Tibial nerve (tissue), 4 donors: ENCODE measurements at regions not wholly inside any gene's neighbourhood (a gene's known extent, or its start where the extent isn't known, plus 50 kb on each side); places are given as distances from the start of the nearest gene placed in this dataset.

Experiments
- CTCF ChIP-seq, 5 experiments: fragments of 200-600 bp in 3 of 5; fragments of 450-650 bp in 2 of 5; sonication (generic) in 3 of 5; IDR thresholded peaks; one replicate each; pipeline ENCODE4 v1.5.1; 2016 to 2019; ENCODE audit warnings: antibody characterized with exemption in 5 of 5, mild to moderate bottlenecking in 3 of 5, moderate library complexity in 2 of 5
- EP300 ChIP-seq, 2 donors: sonication (generic); formaldehyde crosslinking; IDR thresholded peaks; one replicate each; pipeline ENCODE4 v1.6.1; 2017; ENCODE audit warnings: antibody characterized with exemption in 2 of 2, mild to moderate bottlenecking in 1 of 2
- POLR2A ChIP-seq, 2 donors: fragments of 450-650 bp; IDR thresholded peaks; one replicate each; pipeline ENCODE4 v1.6.1; 2017; ENCODE audit warnings: antibody characterized with exemption in 2 of 2, mild to moderate bottlenecking in 2 of 2, moderate library complexity in 2 of 2

GRCh38 chrX:125444659-125445058, 125.0 kb downstream of the TEX13C start:
- TF ChIP-seq CTCF (IDR thresholded peaks at IDR 0.05) (no peak), POLR2A (IDR thresholded peaks at IDR 0.05) (no peak), EP300 (IDR thresholded peaks at IDR 0.05) (no peak)
